GM12872 (cell line): ENCODE measurements at regions not wholly inside any gene's neighbourhood (a gene's known extent, or its start where the extent isn't known, plus 50 kb on each side); places are given as distances from the start of the nearest gene placed in this dataset.

Experiments
- CTCF ChIP-seq: IDR thresholded peaks from 3 replicates; pipeline ENCODE4 v1.5.1; 2011; ENCODE audit warnings: low read depth, mild to moderate bottlenecking, low read length, moderate library complexity; ENCODE audit not compliant: insufficient read depth

GRCh38 chr3:64464955-64465354, 222.8 kb downstream of the ADAMTS9 start:
- TF ChIP-seq CTCF: no peak

GRCh38 chr3:64463981-64464380, 223.8 kb downstream of the ADAMTS9 start:
- TF ChIP-seq CTCF: no peak

- no peak for TF ChIP-seq CTCF
Measured at GRCh38 chr3:64462203-64462602, 225.6 kb downstream of the ADAMTS9 start.

GRCh38 chr3:64460877-64461276, 226.9 kb downstream of the ADAMTS9 start:
- TF ChIP-seq CTCF: no peak

GRCh38 chr3:64460141-64460730, 227.6 kb downstream of the ADAMTS9 start:
- no peak for TF ChIP-seq CTCF

GRCh38 chr3:64459711-64460110, 228.1 kb downstream of the ADAMTS9 start:
- no peak for TF ChIP-seq CTCF

GRCh38 chr3:64457811-64458210, 230.0 kb downstream of the ADAMTS9 start:
- TF ChIP-seq CTCF: no peak
